Gastrocnemius medialis (tissue), 4 donors: ENCODE measurements at regions not wholly inside any gene's neighbourhood (a gene's known extent, or its start where the extent isn't known, plus 50 kb on each side); places are given as distances from the start of the nearest gene placed in this dataset.

ENCODE experiments used
- ATAC-seq, 2 donors: fragments of 150-250 bp; one replicate each; pipeline ENCODE4 v1.9.1; 2016
- DNase-seq, 2 donors: peaks; one replicate each; pipeline ENCODE4 v3.0.0-alpha.2; 2019
- H3K27ac ChIP-seq, 4 donors: fragments of 200-600 bp; sonication (generic); 1 replicate in 1 of 4; 2 replicates in 3 of 4; pipeline ENCODE4 v1.5.1; 2016 to 2018; ENCODE audit warnings: mild to moderate bottlenecking in 2 of 4, moderate library complexity in 1 of 4
- H3K27me3 ChIP-seq, 3 donors: fragments of 200-600 bp; sonication (generic) in 2 of 3; 1 replicate in 1 of 3; 2 replicates in 2 of 3; pipeline versions ENCODE4 v1.5.1 to v1.6.0; 2016 to 2019; ENCODE audit warnings: mild to moderate bottlenecking in 1 of 3, moderate library complexity in 1 of 3
- H3K36me3 ChIP-seq, 2 donors: fragments of 200-600 bp; sonication (generic) in 1 of 2; one replicate each; pipeline ENCODE4 v1.5.1; 2017 to 2018
- H3K4me1 ChIP-seq, 2 donors: fragments of 200-600 bp; sonication (generic) in 1 of 2; one replicate each; pipeline ENCODE4 v1.5.1; 2016 to 2017; ENCODE audit warnings: mild to moderate bottlenecking in 2 of 2
- H3K4me3 ChIP-seq, 4 donors: fragments of 200-600 bp; sonication (generic) in 3 of 4; 1 replicate in 1 of 4; 2 replicates in 3 of 4; pipeline ENCODE4 v1.5.1; 2016 to 2019; ENCODE audit warnings: mild to moderate bottlenecking in 2 of 4
- H3K9me3 ChIP-seq, 3 donors: fragments of 200-600 bp; sonication (generic) in 2 of 3; 1 replicate in 1 of 3; 2 replicates in 2 of 3; pipeline ENCODE4 v1.5.1; 2016 to 2019
- CTCF ChIP-seq, 5 experiments: fragments of 450-650 bp in 3 of 5; fragments of 200-600 bp in 2 of 5; sonication (generic) in 2 of 5; IDR thresholded peaks in 4 of 5; conservative IDR thresholded peaks in 1 of 5; 1 replicate in 4 of 5; 2 replicates in 1 of 5; pipeline ENCODE4 v1.5.1; 2016 to 2019; ENCODE audit warnings: antibody characterized with exemption in 5 of 5, mild to moderate bottlenecking in 3 of 5, moderate library complexity in 3 of 5
- POLR2A ChIP-seq, 2 donors: fragments of 450-650 bp; IDR thresholded peaks; one replicate each; pipeline ENCODE4 v1.6.1; 2017; ENCODE audit warnings: antibody characterized with exemption in 2 of 2, mild to moderate bottlenecking in 2 of 2, moderate library complexity in 2 of 2
- in situ Hi-C, 4 donors: fragments of 200-750 bp; cut with MboI; loops; one replicate each; pipeline versions ENCODE4 v1.15.0 to v1.8.0; 2017; ENCODE audit warnings: low sequenced_read_pairs in 4 of 4
- intact Hi-C: fragments of 100-400 bp; cut with DNase I; formaldehyde crosslinking; loops from one replicate; pipeline ENCODE4 v1.15.1; 2023; ENCODE audit warnings: low total_unique reads

DNA sequence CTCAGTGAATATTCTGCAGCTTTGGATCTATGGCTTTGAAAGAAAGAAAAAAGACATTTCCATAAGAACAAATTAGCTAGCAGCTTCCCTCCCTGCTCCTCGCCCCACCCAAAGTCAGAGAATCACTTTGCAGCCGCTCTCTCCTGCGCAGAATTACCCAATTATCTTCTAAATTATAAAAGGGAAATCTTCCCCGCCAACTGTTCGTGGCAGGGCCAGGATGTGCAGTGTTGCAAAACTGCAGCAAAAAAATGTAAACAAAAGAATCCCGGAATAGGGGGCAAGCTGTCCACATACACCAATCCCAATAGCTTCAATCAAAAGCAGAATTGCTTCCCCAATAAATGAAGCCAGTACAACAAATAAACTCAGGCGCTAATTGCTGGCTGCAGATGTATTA lies 510.6 kb downstream of the RBFOX1 start:
- Histone ChIP-seq H3K9me3 (no peaks in the 10 kb centered on the region), H3K27ac (no peak overlapping the region), H3K4me3 (no peak overlapping the region), H3K27me3 (peaks cover 0 to 3% (median 0%) of the 10 kb centered on the region in 3 donors), H3K4me1 (no peaks in the 10 kb centered on the region), H3K36me3 (no peaks in the 10 kb centered on the region)
- ATAC-seq: no peak
- no peak for DNase-seq
- intact Hi-C loops (no loop called here), in situ Hi-C loops (no loop called here)
- no peak for TF ChIP-seq CTCF (IDR thresholded peaks at IDR 0.05 in 4 of 5, conservative IDR thresholded peaks at IDR 0.05 in 1 of 5)
- no peak for TF ChIP-seq POLR2A (IDR thresholded peaks at IDR 0.05)

DNA sequence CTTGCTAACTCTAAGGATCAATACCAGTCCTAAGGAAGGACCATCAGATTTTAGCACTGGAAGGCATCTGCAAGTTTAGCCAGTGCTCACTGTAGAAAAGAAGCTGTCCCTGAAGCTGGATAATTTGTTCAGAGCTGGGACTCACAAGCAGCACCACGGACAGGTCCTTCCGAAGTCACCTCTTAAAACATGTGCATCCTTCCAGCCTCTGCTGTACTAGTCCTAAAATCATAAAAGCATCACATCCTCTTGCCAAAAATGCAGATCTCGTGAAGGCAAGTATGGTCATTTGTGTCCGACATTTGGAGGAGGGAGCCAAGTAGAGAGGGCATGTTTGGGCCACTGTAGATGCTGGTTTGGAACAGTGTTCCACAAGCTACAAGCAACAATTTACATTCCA lies 506.9 kb downstream of the RBFOX1 start:
- Histone ChIP-seq H3K27ac (no peak overlapping the region), H3K9me3 (no peaks in the 10 kb centered on the region), H3K4me3 (no peak overlapping the region), H3K27me3 (peaks cover 0 to 3% (median 0%) of the 10 kb centered on the region in 3 donors), H3K4me1 (no peaks in the 10 kb centered on the region), H3K36me3 (no peaks in the 10 kb centered on the region)
- in situ Hi-C loops: no loop called here
- DNase-seq: no peak
- ATAC-seq: no peak
- no peak for TF ChIP-seq CTCF (IDR thresholded peaks at IDR 0.05 in 4 of 5, conservative IDR thresholded peaks at IDR 0.05 in 1 of 5)
- TF ChIP-seq POLR2A (IDR thresholded peaks at IDR 0.05): no peak
- intact Hi-C loops: no loop called here

DNA sequence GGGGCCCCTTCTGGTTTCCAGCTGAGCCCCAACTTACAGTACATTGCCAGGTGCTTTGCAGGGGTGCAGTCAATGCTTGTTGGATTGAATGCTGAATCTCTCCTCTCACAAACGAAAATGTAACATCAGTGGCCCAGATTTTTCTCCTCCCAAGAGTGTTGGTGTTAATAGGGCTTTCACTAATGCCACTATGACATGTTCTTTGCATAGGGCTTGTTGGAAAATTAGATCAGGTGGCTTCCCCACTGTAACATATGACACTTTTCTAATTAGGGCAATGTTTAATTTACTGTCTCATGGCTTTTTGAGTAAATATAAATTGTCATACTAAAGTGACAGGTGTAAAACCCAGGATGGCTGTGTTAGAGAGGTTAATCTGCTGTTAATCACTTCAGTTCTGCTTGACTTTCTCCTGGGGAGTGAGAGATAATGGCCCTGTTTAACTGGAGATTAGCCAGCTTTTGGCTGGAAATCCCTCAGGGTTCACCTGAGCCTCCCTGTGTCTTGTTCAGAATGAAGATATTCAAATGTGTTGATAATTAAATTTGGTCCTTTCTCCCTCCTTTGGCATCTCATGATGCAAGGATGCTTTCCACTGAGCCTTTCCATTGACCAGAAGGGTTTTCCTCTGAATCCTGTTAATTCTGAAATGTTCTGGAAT lies 502.3 kb downstream of the RBFOX1 start:
- intact Hi-C loops: no loop called here
- Histone ChIP-seq H3K4me3 (no peak overlapping the region), H3K27me3 (no peaks in the 10 kb centered on the region), H3K36me3 (no peaks in the 10 kb centered on the region), H3K9me3 (no peaks in the 10 kb centered on the region), H3K27ac (no peak overlapping the region), H3K4me1 (no peaks in the 10 kb centered on the region)
- in situ Hi-C loops: no loop called here
- TF ChIP-seq POLR2A (IDR thresholded peaks at IDR 0.05) (no peak), CTCF (IDR thresholded peaks at IDR 0.05 in 4 of 5, conservative IDR thresholded peaks at IDR 0.05 in 1 of 5) (no peak)
- DNase-seq (no peak), ATAC-seq (no peak)

GRCh38 chr16:7820816-7821215 lies 488.2 kb downstream of the RBFOX1 start:
- intact Hi-C loops (no loop called here), in situ Hi-C loops (no loop called here)
- H3K27me3 ChIP-seq: no peaks in the 10 kb centered on the region

More at GRCh38 chr16:7820816-7821215, 488.2 kb downstream of the RBFOX1 start:
- no peak for TF ChIP-seq CTCF (IDR thresholded peaks at IDR 0.05 in 4 of 5, conservative IDR thresholded peaks at IDR 0.05 in 1 of 5)
- no peak for TF ChIP-seq POLR2A (IDR thresholded peaks at IDR 0.05)
- no peaks in the 10 kb centered on the region for H3K9me3 ChIP-seq
- H3K27ac ChIP-seq: no peak overlapping the region
- H3K4me1 ChIP-seq: no peaks in the 10 kb centered on the region
- H3K4me3 ChIP-seq: no peak overlapping the region
- DNase-seq: no peak
- no peak for ATAC-seq
- no peaks in the 10 kb centered on the region for H3K36me3 ChIP-seq
